WI38 (cell line): ENCODE measurements at regions not wholly inside any gene's neighbourhood (a gene's known extent, or its start where the extent isn't known, plus 50 kb on each side); places are given as distances from the start of the nearest gene placed in this dataset.

Source experiments
- H3K4me3 ChIP-seq: 2 replicates; pipeline ENCODE4 v1.5.1; 2011; ENCODE audit warnings: low read depth, mild to moderate bottlenecking, control low read depth, low read length
- TF ChIP-seq, protein P1 (sequence below): IDR thresholded peaks from 2 replicates; pipeline ENCODE4 v1.5.1; 2012; ENCODE audit warnings: low read depth, mild to moderate bottlenecking, control low read depth, low read length

DNA sequence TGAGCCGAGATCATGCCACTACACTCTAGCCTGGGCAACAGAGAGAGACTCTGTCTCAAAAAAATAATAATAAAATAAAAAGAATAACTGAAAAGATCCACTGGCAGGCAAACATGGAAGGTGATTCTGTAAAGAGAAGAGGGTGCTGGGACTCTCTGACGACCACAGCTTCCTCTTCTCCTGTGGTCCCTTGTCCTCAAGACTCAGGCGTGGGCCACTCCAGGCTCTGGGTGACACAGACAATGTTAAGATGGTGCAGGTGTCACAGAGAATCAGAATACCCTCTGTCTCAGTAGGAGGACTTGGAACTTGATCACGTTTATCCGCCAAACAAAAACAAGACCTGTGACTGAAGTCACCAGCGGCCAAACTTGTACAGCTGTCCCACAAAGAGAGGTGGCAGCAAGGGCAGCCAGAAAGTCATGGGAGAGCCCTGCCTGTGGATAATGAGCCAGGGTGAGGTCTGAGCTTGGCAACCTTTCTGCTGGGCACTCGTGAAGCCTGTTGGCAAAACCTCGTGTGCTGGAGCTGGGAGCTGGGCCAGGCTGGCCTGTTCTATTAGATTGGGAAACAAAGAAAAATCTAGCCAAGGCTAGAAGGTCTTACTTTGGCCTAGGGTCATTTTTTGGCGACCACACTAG, 76.4 kb upstream of the ITGA6 start:
- TF ChIP-seq, protein P1, sequence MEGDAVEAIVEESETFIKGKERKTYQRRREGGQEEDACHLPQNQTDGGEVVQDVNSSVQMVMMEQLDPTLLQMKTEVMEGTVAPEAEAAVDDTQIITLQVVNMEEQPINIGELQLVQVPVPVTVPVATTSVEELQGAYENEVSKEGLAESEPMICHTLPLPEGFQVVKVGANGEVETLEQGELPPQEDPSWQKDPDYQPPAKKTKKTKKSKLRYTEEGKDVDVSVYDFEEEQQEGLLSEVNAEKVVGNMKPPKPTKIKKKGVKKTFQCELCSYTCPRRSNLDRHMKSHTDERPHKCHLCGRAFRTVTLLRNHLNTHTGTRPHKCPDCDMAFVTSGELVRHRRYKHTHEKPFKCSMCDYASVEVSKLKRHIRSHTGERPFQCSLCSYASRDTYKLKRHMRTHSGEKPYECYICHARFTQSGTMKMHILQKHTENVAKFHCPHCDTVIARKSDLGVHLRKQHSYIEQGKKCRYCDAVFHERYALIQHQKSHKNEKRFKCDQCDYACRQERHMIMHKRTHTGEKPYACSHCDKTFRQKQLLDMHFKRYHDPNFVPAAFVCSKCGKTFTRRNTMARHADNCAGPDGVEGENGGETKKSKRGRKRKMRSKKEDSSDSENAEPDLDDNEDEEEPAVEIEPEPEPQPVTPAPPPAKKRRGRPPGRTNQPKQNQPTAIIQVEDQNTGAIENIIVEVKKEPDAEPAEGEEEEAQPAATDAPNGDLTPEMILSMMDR = no peak

DNA sequence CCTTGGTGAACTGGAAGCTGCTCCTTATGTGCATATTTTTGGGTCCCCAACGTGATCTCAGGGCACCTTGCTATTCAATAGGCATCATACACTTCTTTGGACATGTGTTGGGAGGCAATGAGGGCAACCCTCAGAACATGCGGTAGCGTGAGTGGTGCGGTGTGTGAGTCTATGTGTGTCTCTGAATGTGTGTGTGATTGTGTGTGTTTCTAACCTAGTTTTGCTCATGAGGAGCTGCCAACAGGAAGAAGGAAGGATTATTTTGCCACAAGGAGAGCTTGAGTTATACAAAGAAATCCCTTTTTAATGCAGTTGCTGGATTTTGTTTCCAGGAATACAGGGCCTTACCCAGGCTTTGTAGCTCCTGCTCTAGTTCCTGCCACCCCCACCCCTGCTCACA, 75.8 kb upstream of the ITGA6 start:
- no peak overlapping the region for H3K4me3 ChIP-seq
- TF ChIP-seq, protein P1 = no peak

More for the DNA sequence above, 76.4 kb upstream of the ITGA6 start:
- H3K4me3 ChIP-seq = no peak overlapping the region

DNA sequence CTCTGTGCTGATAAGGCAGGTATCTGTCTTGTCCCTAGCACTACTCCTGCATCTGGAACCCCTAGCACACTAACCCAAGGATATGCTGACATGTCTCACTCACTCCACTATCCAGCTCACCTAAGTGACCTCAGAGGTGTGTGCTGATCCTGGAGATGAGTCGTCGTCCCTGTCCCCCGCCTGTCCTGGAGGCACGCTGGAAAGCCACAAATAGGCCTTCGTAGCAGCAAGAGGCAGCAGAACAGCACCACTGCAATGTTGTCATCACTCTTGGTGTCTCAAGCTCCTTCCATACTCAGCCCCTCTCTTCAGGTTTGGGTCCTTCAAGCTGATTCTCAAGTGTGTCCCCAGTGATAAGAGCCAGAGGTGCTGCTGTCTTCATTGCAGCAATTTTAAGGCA, 73.0 kb upstream of the ITGA6 start:
- H3K4me3 ChIP-seq = no peak overlapping the region
- TF ChIP-seq, protein P1 = no peak

DNA sequence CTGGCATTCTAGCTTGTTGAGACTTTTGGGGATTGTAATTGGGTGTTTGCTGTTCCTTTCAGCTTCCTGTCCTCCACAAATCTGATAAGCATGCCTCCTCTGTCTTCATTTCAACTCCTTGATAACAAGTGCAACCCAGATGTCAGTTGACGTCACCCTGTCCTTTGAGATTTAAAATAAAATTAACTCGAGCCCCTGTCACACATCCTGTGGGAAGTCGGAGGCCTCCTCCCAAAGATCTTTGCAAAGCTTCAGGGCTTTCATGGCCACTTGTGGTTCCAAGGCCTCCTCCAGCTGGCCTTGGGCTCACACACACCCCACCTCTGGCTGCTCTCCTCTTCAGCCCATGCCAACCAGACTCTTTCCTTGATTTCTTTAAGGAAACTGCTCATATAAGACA, 69.9 kb upstream of the ITGA6 start:
- no peak overlapping the region for H3K4me3 ChIP-seq
- TF ChIP-seq, protein P1 = no peak

DNA sequence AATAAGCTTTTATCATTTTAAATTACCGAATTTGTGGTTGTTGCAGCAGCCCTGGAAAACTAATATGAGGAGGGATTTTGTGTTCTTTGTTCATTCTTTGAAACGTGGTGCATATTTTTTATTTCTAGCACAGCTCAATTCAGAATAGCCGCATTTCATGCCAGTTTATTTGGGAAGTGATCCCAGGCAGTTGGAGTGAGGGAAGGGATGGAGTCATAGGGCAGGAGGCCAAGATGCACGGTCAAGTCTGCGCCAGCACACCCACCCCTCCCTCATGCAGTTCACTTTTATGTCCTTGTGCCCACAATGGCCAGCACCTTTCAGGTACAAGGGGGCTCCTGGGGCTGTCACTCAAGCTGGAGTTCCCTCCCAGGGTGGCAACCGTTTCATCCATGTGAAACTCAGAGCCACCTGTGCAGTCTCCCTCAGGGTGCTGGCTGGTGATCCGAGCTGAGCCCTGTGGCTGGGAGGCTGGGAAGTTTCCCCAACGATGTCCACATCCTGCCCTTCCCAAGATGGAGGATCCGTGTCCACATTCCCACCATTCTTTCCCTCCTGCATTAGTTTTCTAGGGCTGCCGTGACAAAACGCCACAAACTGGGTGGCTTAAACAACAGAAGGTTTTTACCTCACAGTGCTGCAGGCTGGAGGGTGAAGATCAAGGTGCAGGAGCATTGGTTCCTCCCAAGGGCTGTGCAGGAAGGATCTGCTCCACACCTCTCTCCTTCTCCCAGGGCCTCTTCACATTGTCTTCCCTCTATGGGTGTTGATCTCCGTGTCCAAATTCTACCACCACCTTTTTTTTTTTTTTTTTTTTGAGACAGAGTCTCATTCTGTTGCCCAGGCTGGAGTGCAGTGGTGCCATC, 68.5 kb upstream of the ITGA6 start:
- TF ChIP-seq, protein P1 = no peak

DNA sequence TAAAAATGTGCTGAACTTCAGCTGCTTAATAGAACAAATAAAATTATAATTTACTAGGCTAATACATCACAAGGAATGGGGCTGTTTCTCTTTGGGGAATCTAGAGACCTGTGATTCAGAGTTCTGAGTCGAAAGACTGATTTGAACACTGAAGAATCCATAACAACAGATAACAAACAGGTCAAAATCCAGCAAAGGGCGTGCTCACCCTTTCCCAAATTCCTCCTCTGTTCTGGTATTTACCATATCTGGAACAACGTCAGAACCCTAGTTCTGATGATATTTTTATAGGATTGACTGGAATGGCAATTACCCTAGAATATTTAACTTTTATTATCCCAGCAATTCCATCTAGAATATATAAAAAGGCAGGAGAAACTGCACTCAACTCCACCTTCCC, 66.0 kb upstream of the ITGA6 start:
- H3K4me3 ChIP-seq = no peak overlapping the region
- TF ChIP-seq, protein P1 = no peak

More for the DNA sequence above, 68.5 kb upstream of the ITGA6 start:
- no peak overlapping the region for H3K4me3 ChIP-seq

DNA sequence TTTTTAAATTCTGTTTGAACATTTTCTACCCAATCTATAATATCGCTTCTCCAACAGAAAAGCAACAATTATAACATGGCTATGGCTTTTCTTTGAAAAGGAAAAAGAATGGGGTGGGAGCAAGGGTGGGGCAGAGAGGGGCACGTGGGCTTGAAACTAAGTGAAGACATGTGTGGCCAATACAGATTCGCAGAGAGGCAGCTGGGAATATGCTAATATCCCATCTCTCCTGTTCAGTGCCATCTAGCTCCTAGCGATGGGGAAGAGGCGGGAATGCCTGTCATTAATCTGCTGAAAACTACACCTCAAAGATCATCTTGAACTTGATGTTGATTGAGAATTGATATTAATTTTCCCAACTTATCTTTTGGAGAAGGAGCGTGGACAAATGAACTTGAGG, 65.5 kb upstream of the ITGA6 start:
- TF ChIP-seq, protein P1 = no peak
- H3K4me3 ChIP-seq = no peak overlapping the region
